H9 (cell line): ENCODE measurements at regions not wholly inside any gene's neighbourhood (a gene's known extent, or its start where the extent isn't known, plus 50 kb on each side); places are given as distances from the start of the nearest gene placed in this dataset.

ENCODE experiments used
- DNase-seq: peaks from one replicate; pipeline ENCODE4 v3.0.0-alpha.2; 2017
- H2AFZ ChIP-seq: one replicate; pipeline ENCODE4 v1.6.1; 2013; ENCODE audit warnings: mild to moderate bottlenecking, low read length, control low read depth, moderate library complexity
- H2AK5ac ChIP-seq: 2 replicates; pipeline ENCODE4 v1.6.1; 2013; ENCODE audit warnings: low read length, control low read depth, mixed read lengths; ENCODE audit not compliant: insufficient read length
- H2BK120ac ChIP-seq: one replicate; pipeline ENCODE4 v1.6.1; 2013; ENCODE audit warnings: low read depth, mild to moderate bottlenecking, low read length, control low read depth, inconsistent platforms; ENCODE audit not compliant: poor library complexity, severe bottlenecking
- H2BK12ac ChIP-seq: 2 replicates; pipeline ENCODE4 v1.6.1; 2013; ENCODE audit warnings: low read length, control low read depth, mixed read lengths, low read depth; ENCODE audit not compliant: insufficient read length
- H2BK15ac ChIP-seq: 2 replicates; pipeline ENCODE4 v1.6.1; 2013; ENCODE audit warnings: low read depth, low read length, control low read depth
- H2BK20ac ChIP-seq: one replicate; pipeline ENCODE4 v1.6.1; 2013; ENCODE audit warnings: low read depth, mild to moderate bottlenecking, low read length, control low read depth, inconsistent platforms; ENCODE audit not compliant: poor library complexity, severe bottlenecking
- H2BK5ac ChIP-seq: 2 replicates; pipeline ENCODE4 v1.6.1; 2013; ENCODE audit warnings: low read length, control low read depth, mixed read lengths; ENCODE audit not compliant: insufficient read length
- H3K14ac ChIP-seq: 2 replicates; pipeline ENCODE4 v1.6.1; 2013; ENCODE audit warnings: low read length, control low read depth; ENCODE audit not compliant: insufficient read depth
- H3K18ac ChIP-seq: 2 replicates; pipeline ENCODE4 v1.6.1; 2013; ENCODE audit warnings: low read depth, mild to moderate bottlenecking, mixed read lengths, low read length, control low read depth; ENCODE audit not compliant: insufficient read length
- H3K23ac ChIP-seq: 2 replicates; pipeline ENCODE4 v1.6.1; 2013; ENCODE audit warnings: low read length, control low read depth, mixed read lengths, low read depth; ENCODE audit not compliant: insufficient read length
- H3K23me2 ChIP-seq: 2 replicates; pipeline ENCODE4 v1.6.1; 2013; ENCODE audit warnings: low read depth, mild to moderate bottlenecking, mixed read lengths, low read length, control low read depth; ENCODE audit not compliant: insufficient read length, poor library complexity, severe bottlenecking
- H3K27ac ChIP-seq: 2 replicates; pipeline ENCODE4 v1.5.1; 2013; ENCODE audit warnings: low read length, control low read depth, mixed read lengths, low read depth; ENCODE audit not compliant: insufficient read length
- H3K27me3 ChIP-seq: 2 replicates; pipeline ENCODE4 v1.6.1; 2013; ENCODE audit warnings: low read length, control low read depth, inconsistent platforms; ENCODE audit not compliant: insufficient read depth
- H3K4ac ChIP-seq: 2 replicates; pipeline ENCODE4 v1.6.1; 2013; ENCODE audit warnings: low read depth, mild to moderate bottlenecking, control low read depth, inconsistent platforms, low read length, moderate library complexity
- H3K4me1 ChIP-seq: 2 replicates; pipeline ENCODE4 v1.6.1; 2013; ENCODE audit warnings: low read length, control low read depth, inconsistent platforms; ENCODE audit not compliant: insufficient read depth
- H3K4me2 ChIP-seq: 2 replicates; pipeline ENCODE4 v1.6.1; 2013; ENCODE audit warnings: low read length, control low read depth, mixed read lengths; ENCODE audit not compliant: insufficient read length, insufficient read depth
- H3K56ac ChIP-seq: 2 replicates; pipeline ENCODE4 v1.6.1; 2013; ENCODE audit warnings: low read depth, mild to moderate bottlenecking, mixed read lengths, low read length, control low read depth; ENCODE audit not compliant: insufficient read length
- H3K79me1 ChIP-seq: 2 replicates; pipeline ENCODE4 v1.6.1; 2013; ENCODE audit warnings: low read depth, mild to moderate bottlenecking, moderate library complexity, low read length, control low read depth, inconsistent platforms; ENCODE audit not compliant: insufficient read depth, poor library complexity, severe bottlenecking
- H3K79me2 ChIP-seq: 2 replicates; pipeline ENCODE4 v1.6.1; 2013; ENCODE audit warnings: low read length, control low read depth, inconsistent platforms; ENCODE audit not compliant: insufficient read depth
- H3K9ac ChIP-seq: 2 replicates; pipeline ENCODE4 v1.6.1; 2013; ENCODE audit warnings: low read length, control low read depth, mixed read lengths; ENCODE audit not compliant: insufficient read length; ENCODE audit errors: extremely low read depth
- H3K9me3 ChIP-seq: one replicate; pipeline ENCODE4 v1.6.1; 2013; ENCODE audit warnings: low read depth, low read length, inconsistent platforms; ENCODE audit not compliant: control insufficient read depth
- H3T11ph ChIP-seq: one replicate; pipeline ENCODE4 v1.6.1; 2013; ENCODE audit warnings: mild to moderate bottlenecking, low read length, control low read depth, inconsistent platforms
- H4K20me1 ChIP-seq: one replicate; pipeline ENCODE4 v1.6.1; 2013; ENCODE audit not compliant: control insufficient read depth, insufficient read length, insufficient read depth
- H4K5ac ChIP-seq: 2 replicates; pipeline ENCODE4 v1.6.1; 2013; ENCODE audit warnings: low read depth, mild to moderate bottlenecking, mixed read lengths, low read length, control low read depth; ENCODE audit not compliant: insufficient read length
- H4K8ac ChIP-seq: replicated peaks from 2 replicates; pipeline ENCODE4 v1.6.1; 2013; ENCODE audit warnings: low read length, control low read depth, mixed read lengths, low read depth; ENCODE audit not compliant: insufficient read length
- H4K91ac ChIP-seq: 2 replicates; pipeline ENCODE4 v1.6.1; 2013; ENCODE audit warnings: low read depth, mild to moderate bottlenecking, moderate library complexity, mixed read lengths, low read length, control low read depth; ENCODE audit not compliant: insufficient read length
- H3K27ac Mint-ChIP-seq, 3 experiments: 2 replicates in 2 of 3; 3 replicates in 1 of 3; pipeline ENCODE4 v1.8.0; 2020 to 2021; ENCODE audit warnings: mixed read lengths in 3 of 3, mild to moderate bottlenecking in 1 of 3, moderate library complexity in 1 of 3
- H3K27me3 Mint-ChIP-seq: 2 replicates; pipeline ENCODE4 v1.8.0; 2021; ENCODE audit warnings: low read depth, mild to moderate bottlenecking, moderate library complexity, mixed read lengths
- H3K36me3 Mint-ChIP-seq, 3 experiments: 2 replicates in 2 of 3; 3 replicates in 1 of 3; pipeline ENCODE4 v1.8.0; 2020 to 2021; ENCODE audit warnings: low read depth in 3 of 3, mixed read lengths in 3 of 3; ENCODE audit not compliant: insufficient read depth in 1 of 3
- H3K4me1 Mint-ChIP-seq, 2 experiments: 2 replicates each; pipeline ENCODE4 v1.8.0; 2020; ENCODE audit warnings: mixed read lengths in 2 of 2
- H3K4me3 Mint-ChIP-seq, 2 experiments: 2 replicates in 1 of 2; 3 replicates in 1 of 2; pipeline ENCODE4 v1.8.0; 2020 to 2021; ENCODE audit warnings: mild to moderate bottlenecking in 2 of 2, mixed read lengths in 2 of 2, moderate library complexity in 1 of 2
- H3K9me3 Mint-ChIP-seq, 2 experiments: 2 replicates in 1 of 2; 3 replicates in 1 of 2; pipeline ENCODE4 v1.8.0; 2020; ENCODE audit warnings: mild to moderate bottlenecking in 2 of 2, mixed read lengths in 2 of 2, moderate library complexity in 1 of 2
- WGBS: extraction: QIAGEN DNeasy Blood & Tissue Kit; methylation state at CpG from one replicate; pipeline ENCODE4 v1.1.7; 2013; ENCODE audit warnings: missing lambda C conversion rate, low lambda C conversion rate, mixed read lengths; ENCODE audit not compliant: insufficient read length; ENCODE audit errors: extremely low coverage; 5-methylcytosine and 5-hydroxymethylcytosine counted together
- TF ChIP-seq, protein P1 (sequence below): fragments of 200-600 bp; sonication (generic); conservative IDR thresholded peaks from 3 replicates; pipeline ENCODE4 v1.8.0; 2021; ENCODE audit warnings: antibody characterized with exemption, mild to moderate bottlenecking

DNA sequence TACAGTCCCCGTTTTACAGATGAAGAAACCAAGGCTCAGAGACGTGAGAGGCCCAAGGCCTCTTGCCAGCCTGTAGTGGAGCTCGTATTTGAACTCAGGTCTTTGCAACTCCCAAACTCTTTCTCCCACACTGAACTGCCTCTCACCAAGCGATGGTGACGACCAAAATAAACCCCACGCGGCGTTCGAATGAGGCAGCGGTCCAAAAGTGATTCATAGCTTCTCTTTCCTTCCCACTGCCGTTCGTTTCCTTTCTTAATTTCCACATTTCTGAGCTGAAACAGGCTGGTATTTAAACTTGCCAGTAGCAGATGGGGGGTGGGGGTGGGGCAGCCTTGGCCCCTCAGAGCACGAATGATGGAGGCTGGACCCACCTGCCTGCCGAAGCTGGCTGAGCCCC lies 252.9 kb upstream of the KCNG1 start:
- Histone ChIP-seq H3K23me2 (no peaks in the 10 kb centered on the region), H3K14ac (no peak overlapping the region), H2BK12ac (no peak overlapping the region), H3K79me1 (no peaks in the 10 kb centered on the region), H3K79me2 (no peaks in the 10 kb centered on the region), H2BK5ac (no peak overlapping the region), H3K27me3 (no peaks in the 10 kb centered on the region; the same call in 1 of the 2 replicates), H3K4ac (no peak overlapping the region), H2BK120ac (no peak overlapping the region), H2BK15ac (no peak overlapping the region), H3K56ac (no peak overlapping the region), H2BK20ac (no peak overlapping the region), H4K91ac (no peak overlapping the region), H4K20me1 (no peaks in the 10 kb centered on the region), H3K9ac (no peak overlapping the region), H3K27ac (no peak overlapping the region), H3K18ac (no peak overlapping the region), H3T11ph (no peak overlapping the region), H3K4me2 (no peak overlapping the region), H2AFZ (no peak overlapping the region), H4K5ac (no peak overlapping the region), H3K4me1 (no peaks in the 10 kb centered on the region), H2AK5ac (no peak overlapping the region), H4K8ac (no peak overlapping the region), H3K9me3 (no peaks in the 10 kb centered on the region), H3K23ac (no peak overlapping the region)
- Mint-ChIP-seq H3K4me3 (no peak overlapping the region), H3K27ac (no peak overlapping the region), H3K4me1 (peaks cover 4 to 5% of the 10 kb centered on the region in 2 experiments; a peak in 3 of 4 replicates), H3K27me3 (peaks cover 4% of the 10 kb centered on the region; the same call in 1 of the 2 replicates), H3K36me3 (peaks cover 0 to 1% (median 0%) of the 10 kb centered on the region in 3 experiments; a peak in 1 of 7 replicates), H3K9me3 (peaks cover 6 to 12% of the 10 kb centered on the region in 2 experiments; a peak in 3 of 5 replicates)
- TF ChIP-seq, protein P1, sequence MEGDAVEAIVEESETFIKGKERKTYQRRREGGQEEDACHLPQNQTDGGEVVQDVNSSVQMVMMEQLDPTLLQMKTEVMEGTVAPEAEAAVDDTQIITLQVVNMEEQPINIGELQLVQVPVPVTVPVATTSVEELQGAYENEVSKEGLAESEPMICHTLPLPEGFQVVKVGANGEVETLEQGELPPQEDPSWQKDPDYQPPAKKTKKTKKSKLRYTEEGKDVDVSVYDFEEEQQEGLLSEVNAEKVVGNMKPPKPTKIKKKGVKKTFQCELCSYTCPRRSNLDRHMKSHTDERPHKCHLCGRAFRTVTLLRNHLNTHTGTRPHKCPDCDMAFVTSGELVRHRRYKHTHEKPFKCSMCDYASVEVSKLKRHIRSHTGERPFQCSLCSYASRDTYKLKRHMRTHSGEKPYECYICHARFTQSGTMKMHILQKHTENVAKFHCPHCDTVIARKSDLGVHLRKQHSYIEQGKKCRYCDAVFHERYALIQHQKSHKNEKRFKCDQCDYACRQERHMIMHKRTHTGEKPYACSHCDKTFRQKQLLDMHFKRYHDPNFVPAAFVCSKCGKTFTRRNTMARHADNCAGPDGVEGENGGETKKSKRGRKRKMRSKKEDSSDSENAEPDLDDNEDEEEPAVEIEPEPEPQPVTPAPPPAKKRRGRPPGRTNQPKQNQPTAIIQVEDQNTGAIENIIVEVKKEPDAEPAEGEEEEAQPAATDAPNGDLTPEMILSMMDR: no peak
- WGBS: no CpG with 5 or more reads among the region's 14 CpGs
- no peak for DNase-seq
